Stimulated activated CD4-positive, alpha-beta T cell treated with anti-CD3 and anti-CD28 coated beads, Interleukin-4, amount 100 ng/mL, for 24 hours (primary cell): ENCODE measurements at regions not wholly inside any gene's neighbourhood (a gene's known extent, or its start where the extent isn't known, plus 50 kb on each side); places are given as distances from the start of the nearest gene placed in this dataset.
"Not testable (repeated sequence)": the region's sequence is repeated elsewhere in the genome, so short reads cannot be mapped to it uniquely, and the experiment has no call there.

Experiments
- DNase-seq: peaks from one replicate; pipeline ENCODE4 v3.0.0-alpha.2; 2020

DNA sequence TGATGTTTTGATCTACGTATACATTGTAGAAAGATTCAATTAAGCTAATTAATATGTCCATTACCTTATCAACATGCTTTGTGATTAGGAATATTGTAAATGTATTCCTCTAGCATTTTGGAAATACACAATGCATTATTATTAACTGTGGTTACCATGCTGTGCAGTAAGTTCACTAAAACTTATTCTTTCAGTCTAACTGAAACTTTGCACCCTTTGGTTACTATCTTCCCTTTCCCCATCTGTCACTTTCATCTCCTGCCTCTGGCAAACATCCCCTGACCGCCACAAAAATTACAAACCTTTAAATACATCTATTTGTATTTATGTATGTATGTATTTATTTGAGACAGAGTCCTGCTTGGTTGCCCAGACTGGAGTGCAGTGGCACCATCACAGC is 388.0 kb downstream of the NYAP2 start:
- no peak for DNase-seq

DNA sequence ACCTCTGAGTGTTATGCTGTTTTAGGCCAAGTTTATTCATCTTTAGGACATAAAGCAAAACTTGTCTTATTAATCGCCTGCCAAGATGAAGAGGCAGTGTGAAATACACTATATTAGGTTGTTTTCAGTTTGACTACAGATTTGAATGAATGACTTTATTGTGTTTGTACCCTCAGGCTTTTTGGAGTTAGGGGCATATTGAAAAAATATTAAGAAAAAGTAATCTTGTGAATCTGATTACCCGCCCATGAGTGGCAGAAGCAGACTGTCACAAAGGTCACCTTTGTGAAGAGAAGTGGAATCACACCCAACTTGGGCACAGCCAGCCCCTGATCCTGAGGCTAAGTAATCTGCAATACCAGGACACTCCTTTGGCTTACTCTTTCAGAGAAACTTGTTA is 382.5 kb downstream of the NYAP2 start:
- DNase-seq = no peak

DNA sequence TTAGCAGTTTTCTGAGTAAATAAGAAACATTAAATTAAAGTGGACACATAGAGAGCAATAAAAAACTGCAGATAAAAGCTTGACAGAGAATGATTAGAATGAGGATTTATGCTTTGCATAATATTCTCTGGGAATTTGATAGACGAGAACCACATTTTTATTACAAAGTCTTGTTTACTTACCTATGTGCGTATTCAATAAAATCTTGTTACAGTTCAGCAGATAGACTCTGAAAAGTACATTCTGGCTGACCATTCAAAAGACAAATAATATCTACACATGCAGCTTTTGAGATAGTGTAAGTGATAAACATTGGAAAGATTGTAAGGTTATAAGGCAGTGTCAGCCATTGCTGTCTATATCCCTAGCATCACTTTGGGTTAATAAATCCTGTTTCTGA is 381.6 kb downstream of the NYAP2 start:
- DNase-seq = no peak

DNA sequence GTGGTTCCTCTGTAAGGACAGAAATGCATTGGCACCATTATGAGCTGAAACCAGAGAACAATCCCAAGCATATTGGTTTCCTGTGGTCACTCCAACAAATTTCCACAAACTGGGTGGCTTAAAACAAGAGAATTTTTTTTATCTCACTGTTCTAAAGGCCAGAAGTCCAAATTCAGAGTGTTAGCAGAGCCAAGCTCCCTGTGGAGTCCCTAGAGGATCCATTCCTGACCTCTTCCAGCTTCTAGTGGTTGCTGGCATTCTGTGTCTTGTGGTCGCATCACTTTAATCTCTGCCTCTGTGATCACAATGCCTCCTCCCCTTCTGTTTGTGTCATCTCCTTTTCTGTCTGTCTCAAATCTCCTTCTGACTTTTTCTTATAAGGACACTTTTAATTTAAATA is 380.3 kb downstream of the NYAP2 start:
- DNase-seq = no peak

DNA sequence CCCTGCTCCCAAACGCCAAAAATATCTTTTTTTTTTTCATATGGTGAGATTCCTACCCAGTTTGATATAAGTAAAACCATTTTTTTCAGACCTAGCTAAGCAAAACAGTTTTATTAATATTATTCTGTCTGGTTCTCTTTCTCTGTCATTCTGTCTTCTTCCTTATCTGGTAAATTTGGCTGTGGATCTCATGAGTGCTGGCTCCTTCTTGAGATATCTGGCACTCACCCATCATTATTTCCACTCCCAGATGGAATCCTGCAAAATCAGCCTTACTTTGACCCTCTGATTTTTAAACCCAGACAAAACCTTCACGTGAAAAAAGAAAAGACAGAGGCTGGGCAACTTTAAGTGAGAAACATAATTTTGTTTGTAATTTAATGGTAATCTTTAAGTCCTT is 373.6 kb downstream of the NYAP2 start:
- DNase-seq = no peak

DNA sequence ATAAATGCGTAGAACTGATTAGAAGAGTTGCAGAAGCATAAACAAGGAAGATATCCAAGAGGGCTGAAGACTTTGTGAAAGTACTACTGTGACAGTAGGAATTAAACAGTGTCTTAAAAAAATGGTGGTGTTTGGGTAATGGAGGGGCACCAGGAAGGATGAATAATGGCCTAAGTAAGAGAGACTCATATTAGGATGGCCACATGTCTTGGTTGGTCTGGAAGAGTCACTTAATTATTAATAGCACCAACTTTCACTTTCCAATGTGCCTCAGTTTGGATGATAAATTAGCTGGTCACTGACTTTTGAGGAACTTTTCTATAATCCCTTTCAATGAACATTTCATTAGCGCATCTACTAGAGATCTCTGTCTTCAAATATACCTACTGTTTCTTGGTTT is 372.2 kb downstream of the NYAP2 start:
- no peak for DNase-seq

DNA sequence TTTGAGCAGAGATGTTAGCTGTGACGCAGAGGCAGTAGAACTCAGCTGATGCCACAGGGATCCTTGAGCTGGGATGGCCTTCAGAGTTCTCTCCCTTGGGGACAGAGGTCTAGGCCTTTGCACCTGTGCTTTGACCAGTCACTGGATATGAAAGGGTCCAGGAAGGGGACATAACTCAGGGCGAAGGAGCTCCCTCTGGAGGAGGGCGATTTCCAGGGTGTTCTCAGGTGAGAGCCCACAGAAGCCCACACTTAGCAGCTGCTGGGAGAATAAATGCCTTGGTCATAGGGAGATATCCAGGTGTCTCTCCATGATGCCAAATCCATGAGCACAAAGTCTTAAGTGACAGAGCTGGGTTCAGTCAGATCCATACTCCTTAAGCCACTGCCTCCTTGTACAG is 369.2 kb downstream of the NYAP2 start:
- no peak for DNase-seq

DNA sequence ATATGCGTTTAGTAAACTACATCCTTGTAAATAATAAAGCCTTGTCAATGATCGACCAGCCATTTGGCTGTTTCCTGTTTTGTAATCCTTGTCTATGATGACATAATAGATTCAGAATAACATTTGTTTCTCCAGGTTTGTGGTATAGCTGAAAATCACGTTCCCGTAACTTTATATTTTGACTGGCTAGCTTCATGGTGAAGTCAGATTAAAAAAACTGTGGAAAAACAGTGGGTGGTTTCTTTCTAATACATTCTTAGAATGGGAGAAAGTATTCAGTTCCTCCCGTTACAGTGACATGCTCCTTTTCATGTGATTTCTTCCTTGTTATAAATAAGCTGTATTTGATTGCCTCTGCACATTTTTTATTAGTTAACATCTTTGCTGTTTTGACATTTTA is 366.9 kb downstream of the NYAP2 start:
- no peak for DNase-seq

DNA sequence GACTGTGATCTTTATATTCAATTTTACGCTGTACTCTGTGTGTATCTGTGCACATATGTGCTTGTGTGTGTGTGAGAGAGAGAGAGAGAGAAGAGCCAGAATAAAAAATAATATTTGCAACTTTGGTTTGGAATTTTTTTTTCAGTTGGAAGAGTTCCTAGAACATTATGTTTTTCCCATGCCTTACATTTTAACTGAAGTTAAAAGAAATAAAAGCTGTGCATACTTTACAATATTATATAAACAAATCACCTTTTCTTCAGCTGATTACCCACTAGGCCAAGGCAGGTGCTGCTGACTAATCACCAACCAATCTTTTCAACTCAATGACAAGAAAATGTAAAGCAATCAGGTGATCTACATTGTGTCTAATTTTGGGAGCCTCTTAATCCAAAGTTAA is 366.3 kb downstream of the NYAP2 start:
- no peak for DNase-seq

DNA sequence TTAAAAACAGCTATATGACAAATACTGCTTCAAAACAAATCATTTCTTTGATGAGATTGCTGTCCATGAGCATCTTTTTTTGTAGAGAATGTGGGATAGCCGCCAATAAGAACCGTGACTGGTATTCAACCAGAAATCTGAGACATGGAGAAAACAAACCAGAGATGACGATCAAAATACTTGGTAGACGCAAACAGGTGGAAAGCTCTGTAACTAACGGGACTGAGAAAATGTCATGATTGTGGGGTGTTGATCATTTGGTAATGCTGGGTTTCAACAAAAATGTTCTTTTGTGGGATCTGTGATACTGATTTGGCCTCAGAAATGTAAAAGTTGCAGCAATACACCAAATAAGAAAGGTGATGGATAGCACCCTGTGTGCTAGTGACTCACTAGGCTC is 364.8 kb downstream of the NYAP2 start:
- DNase-seq = no peak

DNA sequence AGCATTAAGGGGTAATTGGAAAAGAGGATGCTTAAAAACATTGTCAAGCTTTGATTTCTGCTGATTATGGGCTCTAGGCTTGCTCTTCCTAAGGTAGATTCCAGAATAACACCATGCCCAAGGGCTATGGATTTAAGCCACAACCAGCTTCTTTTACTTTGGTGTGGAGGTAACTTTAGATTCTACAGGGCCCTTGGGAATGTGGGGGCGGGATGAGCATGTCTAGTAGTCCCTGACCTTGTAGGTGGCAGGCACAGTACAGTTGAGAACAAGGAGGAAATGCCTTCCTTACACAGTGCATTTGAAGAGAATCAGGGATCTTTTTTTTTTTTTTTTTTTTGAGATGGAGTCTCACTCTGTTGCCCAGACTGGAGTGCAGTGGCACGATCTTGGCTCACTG is 364.2 kb downstream of the NYAP2 start:
- no peak for DNase-seq

DNA sequence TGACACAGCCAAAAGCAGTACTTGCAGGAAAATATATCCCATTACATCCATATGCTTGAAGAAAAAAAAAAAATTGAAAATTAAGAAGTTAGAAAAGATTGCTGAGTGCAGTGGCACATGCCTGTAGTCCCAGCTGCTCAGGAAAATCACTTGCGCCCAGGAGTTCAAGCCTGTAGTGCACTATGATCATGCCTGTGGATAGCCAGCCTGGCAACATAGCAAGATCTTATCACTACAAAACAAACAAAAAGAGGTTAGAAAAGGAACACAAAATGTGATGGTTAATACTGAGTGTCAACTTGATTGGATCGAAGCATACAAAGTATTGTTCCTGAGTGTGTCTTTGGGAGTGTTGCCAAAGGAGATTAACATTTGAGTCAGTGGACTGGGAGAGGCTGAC is 361.9 kb downstream of the NYAP2 start:
- DNase-seq = no peak

DNA sequence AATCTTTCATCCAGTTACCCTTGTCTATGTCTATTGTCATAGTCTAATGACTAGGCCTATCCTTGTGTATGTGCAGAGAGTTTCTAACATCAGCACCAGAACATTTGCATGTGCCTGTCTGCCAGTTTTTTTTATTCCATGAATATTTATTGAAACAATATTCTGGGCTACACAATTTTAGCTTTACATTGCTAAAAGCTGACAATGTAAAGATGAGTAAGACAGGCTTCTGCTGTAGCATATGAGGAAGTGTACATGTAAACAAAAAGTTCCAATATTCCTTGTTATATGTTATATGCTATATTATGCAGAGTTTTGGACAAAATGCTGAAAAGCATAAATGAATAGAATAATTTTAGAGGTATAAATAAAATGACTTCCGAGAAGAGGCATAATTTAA is 357.7 kb downstream of the NYAP2 start:
- no peak for DNase-seq

DNA sequence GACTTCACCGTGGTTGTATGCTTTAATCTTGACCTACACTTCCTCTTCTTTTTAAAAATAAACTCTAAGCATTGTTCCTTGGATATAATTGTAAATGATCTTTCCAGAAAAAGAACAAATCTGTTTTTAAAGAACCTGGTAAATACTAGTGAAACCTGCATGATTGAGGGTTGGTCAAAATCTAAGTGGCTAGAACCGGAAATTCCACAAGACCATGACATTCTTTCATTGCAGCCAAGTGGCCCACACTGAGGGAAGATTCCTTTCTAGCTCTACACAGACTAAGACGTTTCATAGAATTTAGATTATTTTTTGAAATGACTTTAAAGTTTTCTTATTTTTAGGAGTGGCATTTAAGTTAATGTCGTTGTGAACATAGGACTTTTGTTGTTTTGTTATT is 356.7 kb downstream of the NYAP2 start:
- no peak for DNase-seq

DNA sequence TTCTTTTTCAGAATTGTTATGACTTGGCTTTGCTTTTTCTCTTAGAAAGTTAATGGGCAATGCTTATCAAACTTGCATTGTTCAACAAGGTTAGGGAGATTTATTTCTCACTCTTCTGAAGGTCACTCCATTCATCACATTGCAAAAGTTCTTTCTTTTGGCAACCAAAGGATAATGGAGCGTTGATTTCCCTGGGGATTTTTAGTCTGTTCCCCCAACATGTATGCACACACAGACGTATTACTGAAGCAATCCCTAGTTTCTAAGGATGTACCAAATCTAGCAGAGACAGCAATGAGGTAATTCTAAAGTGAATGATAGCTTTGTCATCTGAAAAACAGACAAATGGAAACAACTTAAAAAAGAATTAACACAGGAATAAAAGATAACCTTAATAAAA is 349.1 kb downstream of the NYAP2 start:
- no peak for DNase-seq

DNA sequence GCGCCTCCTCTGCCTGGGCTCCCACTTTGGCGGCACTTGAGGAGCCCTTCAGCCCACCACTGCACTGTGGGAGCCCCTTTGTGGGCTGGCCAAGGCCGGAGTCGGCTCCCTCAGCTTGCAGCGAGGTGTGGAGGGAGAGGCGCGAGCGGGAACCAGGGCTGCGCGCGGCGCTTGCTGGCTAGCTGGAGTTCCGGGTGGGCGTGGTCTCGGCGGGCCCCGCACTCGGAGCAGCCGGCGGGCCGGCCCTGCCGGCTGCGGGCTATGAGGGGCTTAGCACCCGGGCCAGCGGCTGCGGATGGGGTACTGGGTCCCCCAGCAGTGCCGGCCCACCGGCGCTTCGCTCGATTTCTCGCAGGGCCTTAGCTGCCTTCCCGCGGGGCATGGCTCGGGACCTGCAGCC is 344.5 kb downstream of the NYAP2 start:
- DNase-seq = not testable (repeated sequence)

DNA sequence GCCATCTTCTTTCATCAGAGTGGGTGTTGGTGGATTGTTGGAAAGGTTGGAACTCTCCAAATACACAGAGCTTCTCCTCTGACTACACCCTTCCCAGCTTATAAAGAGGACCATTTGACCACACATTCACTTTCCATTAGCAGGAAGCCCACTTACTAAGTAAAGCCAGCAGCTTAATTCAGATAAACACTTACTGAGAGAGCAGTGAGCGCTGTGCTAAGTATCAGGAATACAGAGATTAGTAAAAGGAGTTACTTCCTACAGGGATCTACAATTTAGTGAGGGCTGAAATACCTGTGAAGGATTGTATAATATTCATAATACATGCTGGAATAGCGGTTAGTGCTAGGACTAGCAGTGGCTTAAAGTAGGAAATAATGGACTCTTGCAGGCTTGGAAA is 343.0 kb downstream of the NYAP2 start:
- DNase-seq = no peak

DNA sequence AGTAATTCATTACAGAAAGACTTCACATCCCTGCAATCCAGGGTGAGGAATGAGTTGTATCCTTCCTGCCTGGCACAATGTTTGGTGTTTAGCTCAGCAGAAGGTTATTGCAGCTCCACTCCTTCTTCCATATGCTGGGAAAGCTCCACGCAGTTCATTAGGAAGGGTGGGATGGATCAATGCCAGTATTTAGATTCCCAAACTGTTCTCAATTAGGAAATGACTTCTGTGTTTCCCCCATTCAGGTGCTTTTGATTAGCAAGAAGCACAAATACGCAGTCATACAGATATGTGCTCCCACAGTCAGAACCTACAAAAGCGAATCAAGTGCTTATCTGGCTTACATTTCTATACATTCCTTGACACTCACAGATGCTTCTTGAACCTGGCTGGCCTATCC is 340.6 kb downstream of the NYAP2 start:
- no peak for DNase-seq

DNA sequence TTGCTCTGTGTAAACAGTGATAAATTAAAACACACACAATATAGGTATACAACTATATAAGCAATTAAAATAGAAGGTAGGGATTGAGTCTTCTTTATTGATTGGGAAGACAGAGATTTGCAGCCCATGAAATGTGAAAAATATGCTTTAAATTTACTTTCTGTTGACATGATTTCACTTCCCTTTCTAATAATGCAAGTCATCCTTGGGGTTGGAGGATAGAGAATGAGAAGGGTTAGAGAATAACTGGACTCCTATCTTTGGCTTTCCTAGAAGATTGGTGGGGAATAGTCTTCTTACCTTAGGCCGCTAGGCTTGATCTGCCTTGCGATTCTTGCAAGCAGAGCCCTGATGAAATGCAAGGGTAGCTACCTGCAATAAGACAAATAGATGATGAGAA is 339.8 kb downstream of the NYAP2 start:
- no peak for DNase-seq

DNA sequence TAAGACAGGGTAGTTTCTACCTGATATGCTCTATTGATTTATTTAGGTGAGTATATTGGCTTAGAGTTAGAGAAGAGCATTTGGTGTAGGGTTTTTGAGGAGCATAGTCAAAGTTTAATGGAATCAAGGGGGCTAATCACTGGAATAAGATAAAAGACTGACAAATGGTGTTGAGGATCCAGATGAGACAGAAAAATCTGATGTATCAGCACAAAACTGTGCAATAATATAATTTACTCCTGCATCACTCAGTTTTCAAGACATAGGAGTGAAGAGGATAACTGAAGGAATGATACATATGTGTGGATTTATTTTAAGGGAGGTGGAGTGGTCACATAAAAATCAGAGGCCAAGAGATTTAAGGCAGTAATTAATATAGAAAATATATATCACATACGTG is 339.2 kb downstream of the NYAP2 start:
- no peak for DNase-seq

DNA sequence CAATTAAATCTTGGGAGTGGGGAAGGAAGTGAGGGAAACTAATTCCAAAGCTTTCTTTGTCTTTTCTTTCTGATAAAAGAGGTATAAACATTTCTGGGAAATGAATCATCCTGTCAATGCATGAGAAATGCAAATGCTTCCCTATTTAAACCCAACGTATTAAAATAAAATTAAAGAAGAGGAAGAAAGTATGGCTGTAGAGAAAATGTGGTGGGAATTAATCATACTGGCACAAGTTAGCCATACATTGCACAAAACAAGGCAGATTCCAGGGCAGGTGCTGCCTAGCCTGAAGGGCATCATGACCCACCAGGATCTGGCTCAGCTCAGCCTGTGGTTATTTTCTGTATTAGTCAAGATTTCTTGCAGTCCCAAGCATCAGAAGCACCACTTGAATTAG is 338.0 kb downstream of the NYAP2 start:
- DNase-seq = no peak

DNA sequence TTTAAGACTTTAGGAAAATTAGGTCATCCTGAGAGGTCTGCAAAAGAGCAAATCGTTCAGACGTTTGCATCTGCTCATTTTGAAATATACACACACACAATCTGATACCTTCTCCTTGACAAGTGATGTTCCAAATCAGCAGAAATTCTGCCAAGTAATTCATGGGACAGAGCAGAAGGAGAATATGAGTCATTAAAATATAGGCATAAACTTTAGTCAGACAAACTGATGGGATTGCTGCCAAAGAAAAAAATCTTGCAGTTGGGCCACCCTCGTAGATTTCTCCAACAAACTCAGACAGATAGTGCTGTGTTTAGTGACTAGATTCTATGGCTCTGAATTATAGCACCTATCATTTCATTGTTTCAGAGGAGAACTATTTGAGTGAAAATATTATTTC is 336.3 kb downstream of the NYAP2 start:
- DNase-seq = no peak

DNA sequence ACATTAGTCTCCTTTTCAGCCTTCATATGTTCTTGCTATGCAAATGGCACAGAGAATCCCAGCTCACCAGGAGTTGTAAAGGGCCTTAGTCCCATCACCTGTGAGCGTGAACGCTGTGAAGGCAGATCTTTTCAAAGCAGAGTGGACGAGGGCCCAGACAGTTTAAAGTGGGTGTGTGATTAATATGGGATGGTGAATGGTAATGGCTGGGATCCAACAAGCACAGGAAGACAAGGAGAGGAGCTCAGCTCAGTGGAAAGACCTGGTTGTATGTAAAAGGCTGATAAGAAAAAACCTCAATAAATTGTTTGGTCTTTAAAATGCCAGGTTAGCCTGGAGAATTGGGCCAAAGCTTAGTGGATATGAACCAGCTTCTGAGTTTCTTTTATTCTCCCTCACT is 326.2 kb downstream of the NYAP2 start:
- DNase-seq = no peak
